Fibroblast of gingiva (primary cell): ENCODE measurements at regions not wholly inside any gene's neighbourhood (a gene's known extent, or its start where the extent isn't known, plus 50 kb on each side); places are given as distances from the start of the nearest gene placed in this dataset.

Experiments used
- DNase-seq: peaks from one replicate; pipeline ENCODE4 v3.0.0-alpha.2; 2011; ENCODE audit warnings: low read depth

GRCh38 chrX:45381366-45381765 is 180.7 kb upstream of the DIPK2B start:
- no peak for DNase-seq

- no peak for DNase-seq
Observed at GRCh38 chrX:45379236-45379635, 178.6 kb upstream of the DIPK2B start.

DNA sequence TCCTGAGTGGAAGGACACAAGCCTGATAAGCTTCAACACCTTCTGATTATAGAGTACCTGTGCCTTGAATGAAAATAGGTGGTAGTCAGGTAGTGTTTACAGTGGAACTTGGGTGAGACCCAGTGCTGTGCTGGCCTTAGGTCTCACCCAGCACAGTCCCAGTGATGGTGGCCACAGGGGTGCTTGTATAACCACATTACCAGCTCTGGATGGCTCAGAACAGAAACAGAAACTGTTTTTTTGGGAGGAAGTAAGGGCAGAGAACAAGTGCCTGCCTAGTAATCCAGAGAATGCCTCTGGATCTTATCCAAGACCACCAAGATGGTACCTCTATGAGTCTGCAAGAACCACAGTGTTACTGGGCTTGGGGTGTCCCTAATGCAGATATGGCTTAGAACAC is 171.5 kb upstream of the DIPK2B start:
- DNase-seq: no peak

DNA sequence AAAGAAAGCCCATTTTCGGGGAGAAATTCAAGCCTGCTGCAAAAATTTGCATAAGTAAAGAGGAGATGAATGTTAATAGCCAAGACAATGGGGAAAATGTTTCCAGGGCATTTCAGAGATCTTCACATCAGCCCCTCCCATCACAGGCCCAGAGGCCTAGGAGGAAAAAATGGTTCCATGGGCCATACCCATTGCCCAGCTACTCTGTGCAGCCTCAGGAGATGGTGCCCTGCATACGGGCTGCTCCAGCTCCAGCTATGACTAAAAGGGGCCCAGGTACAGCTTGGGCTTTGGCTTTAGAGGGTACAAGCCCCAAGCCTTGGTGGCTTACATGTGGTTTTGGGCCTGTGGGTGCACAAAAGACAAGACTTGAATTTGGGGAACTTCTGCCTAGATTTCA is 168.0 kb upstream of the DIPK2B start:
- no peak for DNase-seq

DNA sequence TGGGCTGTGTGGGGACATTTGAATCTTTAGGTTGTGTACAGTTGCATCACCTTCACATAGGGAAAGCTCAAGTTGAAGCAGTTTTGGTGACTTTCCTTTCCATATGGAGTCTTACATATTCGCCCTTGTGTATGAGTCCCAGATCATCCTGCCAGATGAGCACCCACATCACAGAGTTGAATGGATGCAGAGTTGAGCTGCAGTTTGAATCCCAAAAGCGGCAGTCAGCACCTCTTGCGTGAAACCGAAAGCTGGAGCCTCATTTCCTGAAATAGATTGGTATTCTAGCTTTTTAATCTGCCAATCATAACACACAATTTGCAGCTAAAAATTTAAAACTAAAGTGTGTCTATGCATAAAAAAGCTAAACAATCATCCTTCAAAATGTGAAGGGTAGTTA is 162.9 kb upstream of the DIPK2B start:
- no peak for DNase-seq

- DNase-seq: no peak
Observed at GRCh38 chrX:45360571-45360970, 159.9 kb upstream of the DIPK2B start.

GRCh38 chrX:45358392-45358791 is 157.7 kb upstream of the DIPK2B start:
- no peak for DNase-seq

- peak; percentile 7 for DNase-seq
Observed at GRCh38 chrX:45353456-45353855, 152.8 kb upstream of the DIPK2B start.

DNA sequence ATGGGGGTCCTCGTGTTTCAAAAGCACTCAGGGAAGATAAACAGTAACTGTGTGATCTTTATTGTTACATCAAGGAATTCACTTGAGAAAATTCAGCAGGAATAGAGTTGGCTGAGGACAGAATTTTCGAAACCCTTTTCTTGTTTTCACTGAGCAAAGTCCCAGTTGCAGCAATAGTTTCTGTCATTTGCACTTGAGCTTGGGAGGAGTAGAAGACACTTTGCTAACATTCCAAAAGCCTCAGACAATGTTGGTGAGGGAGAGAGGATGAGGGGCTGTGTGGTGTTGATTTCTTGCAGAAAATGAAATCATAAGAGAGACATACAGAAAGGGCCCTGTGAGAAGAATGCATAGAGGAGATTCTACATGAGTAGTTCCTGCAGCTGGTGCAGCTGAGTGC is 151.9 kb upstream of the DIPK2B start:
- DNase-seq: peak; percentile 63

- DNase-seq: peak; percentile 78
Observed at GRCh38 chrX:45351478-45351877, 150.8 kb upstream of the DIPK2B start.

DNA sequence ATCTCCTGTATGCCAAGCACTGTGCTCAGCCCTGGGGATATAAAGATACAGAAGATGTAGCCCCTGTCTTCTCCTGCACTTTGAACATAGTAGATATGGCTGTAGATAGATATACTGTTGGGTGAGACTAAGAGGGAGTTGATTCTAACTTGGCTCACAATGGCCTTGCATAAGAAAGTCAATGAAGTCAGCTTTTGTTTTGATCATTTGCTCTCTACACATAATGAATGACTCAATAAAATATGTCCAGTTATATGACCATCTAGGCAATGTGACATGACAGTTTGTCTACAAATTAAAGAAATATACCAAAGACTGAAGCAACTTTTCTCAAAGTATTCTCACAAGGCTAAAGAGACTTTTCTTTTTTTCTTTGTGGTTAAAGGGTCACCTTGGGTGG is 147.6 kb upstream of the DIPK2B start:
- DNase-seq: peak; percentile 13

DNA sequence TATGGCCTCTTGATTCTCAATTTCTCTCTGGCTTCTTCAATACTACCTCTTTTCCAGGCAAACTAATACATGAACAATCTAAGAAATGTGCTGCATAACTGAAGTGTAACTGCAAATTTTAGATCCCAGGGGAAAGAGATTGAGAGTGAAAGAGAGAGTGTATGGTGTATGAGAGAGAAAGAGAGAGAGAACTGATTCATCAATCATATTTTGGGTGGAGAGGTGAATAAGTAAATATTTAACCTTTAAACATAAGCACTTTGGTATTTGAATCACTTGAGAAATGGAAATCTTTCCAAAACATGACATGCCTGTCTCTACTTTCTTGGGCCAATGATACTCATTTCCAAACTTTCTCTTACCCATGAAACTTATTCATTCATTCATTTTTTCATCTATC is 147.2 kb upstream of the DIPK2B start:
- peak; percentile 69 for DNase-seq

DNA sequence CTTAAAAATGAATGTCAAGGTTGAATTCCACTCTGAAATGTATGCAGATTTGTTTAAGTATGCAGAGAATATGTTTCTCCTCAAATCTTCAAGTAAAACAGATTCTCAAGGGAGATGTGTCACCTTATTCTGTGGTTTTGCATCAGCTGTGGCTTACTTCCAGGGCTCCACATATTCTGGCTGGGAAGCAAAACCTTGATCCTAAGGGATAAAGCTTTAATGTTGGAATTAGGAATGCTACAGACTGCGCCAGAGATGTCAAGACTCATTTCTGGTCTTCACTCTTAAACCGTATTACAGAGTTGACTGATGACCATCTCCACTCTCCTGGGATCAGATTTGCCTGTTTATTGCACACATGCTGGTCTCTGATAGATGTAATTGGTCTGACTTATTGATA is 143.9 kb upstream of the DIPK2B start:
- peak; percentile 79 for DNase-seq

DNA sequence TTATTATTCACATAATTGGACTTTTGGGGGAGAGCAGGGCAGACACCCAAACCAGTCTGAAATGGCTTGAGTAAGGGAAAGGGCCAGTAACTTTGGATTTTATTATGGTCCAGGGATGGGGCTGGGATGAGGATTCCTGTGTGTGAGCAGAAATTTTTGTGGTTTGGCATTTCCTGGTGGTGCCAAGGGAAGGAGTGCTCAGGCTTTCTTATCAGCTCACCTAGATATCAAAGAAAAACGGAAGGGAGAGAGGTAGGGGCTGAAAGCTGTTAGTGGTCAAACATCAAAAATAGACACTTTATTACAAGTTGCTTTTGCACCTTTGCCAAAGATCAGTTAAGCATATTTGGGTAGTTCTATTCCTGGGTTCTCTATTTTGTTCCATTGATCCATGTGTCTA is 128.5 kb upstream of the DIPK2B start:
- DNase-seq: no peak

GRCh38 chrX:45324941-45325340 is 124.3 kb upstream of the DIPK2B start:
- no peak for DNase-seq

DNA sequence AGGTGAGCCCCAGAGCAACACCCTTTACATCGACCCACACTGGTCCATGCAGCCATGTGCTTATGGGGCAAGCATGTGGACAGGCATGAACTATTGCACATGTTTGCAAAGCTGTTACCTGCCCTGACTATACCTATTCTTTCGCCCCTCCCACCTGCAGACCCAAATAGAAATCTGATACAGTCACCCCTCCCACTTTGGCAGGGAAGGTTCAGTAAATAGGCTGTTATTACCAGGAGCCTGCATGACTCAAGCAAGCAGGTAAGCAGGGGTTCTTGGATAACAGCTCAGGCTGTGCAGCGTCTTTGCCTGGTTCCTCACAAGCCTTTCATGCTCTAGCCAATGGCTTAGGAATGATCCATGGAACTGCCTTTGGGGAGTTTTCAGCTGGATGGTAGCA is 122.7 kb upstream of the DIPK2B start:
- no peak for DNase-seq

GRCh38 chrX:45322820-45323219 is 122.1 kb upstream of the DIPK2B start:
- DNase-seq: peak; percentile 5

DNA sequence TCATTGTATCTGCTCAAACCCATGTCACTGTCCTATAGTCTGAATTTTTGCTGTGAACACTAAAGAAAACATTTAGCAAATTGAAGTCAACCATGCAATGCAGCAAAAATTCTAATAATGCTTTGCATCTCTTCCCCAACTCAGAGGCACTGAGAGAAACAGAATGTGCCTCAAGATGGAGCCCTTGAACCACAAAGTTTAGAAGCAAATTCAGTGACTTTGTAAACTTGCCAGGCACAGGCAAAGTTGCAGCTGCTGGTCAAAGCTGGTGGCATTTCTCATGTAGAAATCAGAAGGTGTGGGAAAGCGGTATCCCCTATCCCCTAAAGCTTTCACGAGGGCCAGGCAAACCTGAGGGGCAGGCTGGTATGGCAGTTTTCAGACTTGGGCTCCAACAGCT is 121.7 kb upstream of the DIPK2B start:
- DNase-seq: peak; percentile 74

- DNase-seq: no peak
Observed at GRCh38 chrX:45320191-45320590, 119.5 kb upstream of the DIPK2B start.

DNA sequence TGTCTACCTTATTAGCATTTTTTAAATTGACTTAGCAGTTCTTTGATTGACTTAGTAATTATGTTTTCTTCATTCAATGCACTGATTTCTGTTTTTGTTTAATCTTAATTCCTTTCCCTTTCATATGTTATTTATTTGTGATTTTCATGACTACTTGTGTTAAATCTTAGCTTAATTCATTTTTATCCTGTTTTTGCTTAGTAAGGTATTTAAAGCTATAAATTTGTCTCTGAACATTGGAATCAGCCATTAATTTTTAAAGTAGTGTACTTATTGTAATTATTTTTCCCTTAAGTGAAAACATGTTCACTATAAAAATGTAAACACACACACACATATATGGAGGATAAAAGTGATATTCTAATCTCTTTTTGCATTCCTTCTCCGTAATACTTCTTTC is 109.1 kb upstream of the DIPK2B start:
- DNase-seq: no peak

DNA sequence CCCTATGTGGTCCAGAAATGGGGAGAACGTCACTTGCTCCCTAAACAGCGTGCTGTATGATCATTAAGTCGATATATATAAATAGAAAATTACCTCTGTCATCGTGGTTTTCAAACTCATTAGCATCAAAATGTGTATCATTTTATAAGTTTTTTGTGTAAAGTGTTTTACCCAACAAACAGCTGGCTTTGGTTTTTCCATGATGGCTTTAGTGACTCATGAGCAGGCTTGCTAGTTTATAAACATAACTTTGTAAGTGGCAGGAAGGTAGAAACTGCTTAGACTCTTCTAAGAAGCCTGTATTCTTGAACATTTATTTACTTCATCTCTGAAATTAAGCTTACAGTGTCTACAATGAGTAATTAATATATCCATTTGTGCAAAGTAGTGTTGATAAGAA is 108.4 kb upstream of the DIPK2B start:
- peak; percentile 10 for DNase-seq

DNA sequence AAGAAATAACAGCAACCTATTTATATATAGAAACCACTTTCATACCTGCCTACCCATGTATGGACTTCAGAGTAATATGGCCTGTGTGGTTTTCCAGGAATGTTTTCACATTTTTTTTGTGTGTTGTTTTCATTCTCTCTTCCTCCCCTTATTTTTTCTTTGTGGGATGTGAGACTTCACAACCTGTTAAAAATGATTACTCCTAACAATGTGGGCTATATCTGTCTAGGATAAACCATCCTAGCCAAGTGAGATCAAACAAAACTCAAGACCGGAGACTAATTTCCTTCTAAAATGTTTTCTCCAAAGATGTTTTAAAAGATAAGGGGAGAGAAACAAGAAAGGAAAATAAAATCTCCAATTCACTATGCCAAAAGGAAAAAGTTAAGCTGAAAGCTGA is 106.1 kb upstream of the DIPK2B start:
- DNase-seq: no peak

DNA sequence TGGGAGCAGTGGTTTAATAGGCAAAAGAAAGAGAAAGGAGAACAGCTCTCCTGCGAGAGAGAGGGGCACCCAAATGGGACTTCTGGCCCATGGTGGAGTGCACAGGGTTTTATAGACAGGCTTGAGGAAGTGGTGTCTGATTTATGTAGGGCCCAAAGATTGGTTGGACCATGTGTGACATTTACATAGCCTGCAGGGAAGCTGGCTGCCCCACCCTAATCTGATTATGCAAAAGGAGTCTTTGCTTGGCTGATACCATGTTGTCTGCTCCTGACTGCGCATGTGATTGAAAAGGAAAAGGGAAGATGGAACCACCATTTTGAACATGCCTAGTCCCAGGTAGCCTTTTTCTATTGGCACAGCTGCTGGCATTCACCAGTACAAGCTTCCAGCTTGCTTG is 100.0 kb upstream of the DIPK2B start:
- DNase-seq: no peak

DNA sequence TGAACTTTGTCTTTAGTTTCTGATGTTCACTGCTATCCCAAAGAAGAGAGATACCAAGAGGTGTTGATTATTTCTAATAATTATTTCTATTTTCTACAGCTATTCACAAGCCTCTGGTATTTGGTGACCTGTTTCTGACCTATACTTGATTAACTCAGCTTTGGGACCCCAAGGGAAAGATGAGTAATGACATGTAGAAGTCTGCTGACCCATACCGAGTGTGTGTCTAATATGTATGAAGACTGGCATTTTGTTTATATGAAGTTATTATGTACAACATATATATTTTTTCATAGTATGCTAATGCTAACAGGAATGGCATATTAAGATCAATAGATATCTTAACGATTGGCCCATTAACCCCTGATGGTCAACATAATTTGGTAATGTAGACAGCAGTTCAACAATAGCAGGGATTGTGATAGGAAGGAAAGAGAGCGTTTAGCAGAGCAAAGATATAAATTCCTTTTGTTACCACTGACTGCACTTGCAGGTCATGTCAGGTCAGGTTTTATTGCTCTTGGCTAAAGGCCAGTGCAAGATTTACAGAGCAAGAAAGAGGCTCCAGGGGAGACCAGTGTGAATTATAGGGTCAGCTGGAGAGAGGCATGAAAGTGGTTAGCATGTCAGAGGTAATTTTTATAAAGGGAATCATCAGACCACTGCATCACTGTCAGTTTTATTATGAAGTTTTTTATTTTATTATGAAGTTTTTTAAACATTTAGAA is 94.7 kb upstream of the DIPK2B start:
- DNase-seq: peak; percentile 1

DNA sequence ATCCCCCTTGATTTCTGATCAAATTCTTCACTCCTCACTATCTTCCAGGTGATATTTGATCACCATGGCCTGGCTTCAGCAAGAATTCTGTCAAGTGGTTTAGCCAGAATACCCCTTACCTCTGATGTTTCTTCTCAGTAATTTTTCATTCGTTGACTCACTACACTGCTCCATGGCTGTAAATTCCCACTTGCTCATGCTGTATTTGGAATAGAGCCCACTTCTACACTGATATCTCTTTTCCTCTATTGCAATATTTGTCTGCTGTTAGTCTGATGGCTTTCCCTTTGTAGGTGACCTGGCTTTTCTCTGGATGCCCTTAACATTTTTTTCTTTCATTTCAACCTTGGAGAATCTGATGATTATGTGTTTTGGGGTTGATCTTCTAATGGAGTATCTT is 73.9 kb upstream of the DIPK2B start:
- no peak for DNase-seq
